Keratinocyte (primary cell): ENCODE measurements at regions not wholly inside any gene's neighbourhood (a gene's known extent, or its start where the extent isn't known, plus 50 kb on each side); places are given as distances from the start of the nearest gene placed in this dataset.

ENCODE experiments used
- CTCF ChIP-seq, 3 experiments: IDR thresholded peaks in 1 of 3; conservative IDR thresholded peaks in 1 of 3; optimal IDR thresholded peaks in 1 of 3; 2 replicates in 2 of 3; 3 replicates in 1 of 3; pipeline versions ENCODE3 to v1.5.1; 2011; ENCODE audit warnings: low read length in 3 of 3, mild to moderate bottlenecking in 3 of 3, moderate library complexity in 2 of 3, control low read depth in 1 of 3, inconsistent platforms in 1 of 3; ENCODE audit not compliant: insufficient read depth in 2 of 3; ENCODE audit errors: extremely low read depth in 1 of 3
- EZH2 ChIP-seq: IDR thresholded peaks from one replicate; pipeline ENCODE4 v1.6.1; 2012; ENCODE audit warnings: inconsistent platforms, mild to moderate bottlenecking, low read length, moderate library complexity

- TF ChIP-seq EZH2 (no peak), CTCF (optimal IDR thresholded peaks at IDR 0.05 in 1 of 3, IDR thresholded peaks at IDR 0.05 in 1 of 3, conservative IDR thresholded peaks at IDR 0.05 in 1 of 3; ENCODE audit: extremely low read depth in 1 of 3, insufficient read depth in 2 of 3, low read length in 3 of 3) (no peak)
These were observed 51.3 kb upstream of the ACSL3 start for GRCh38 chr2:222809582-222809981.
